Fibroblast of the aortic adventitia (primary cell): ENCODE measurements at regions not wholly inside any gene's neighbourhood (a gene's known extent, or its start where the extent isn't known, plus 50 kb on each side); places are given as distances from the start of the nearest gene placed in this dataset.

ENCODE experiments used
- DNase-seq: peaks from one replicate; pipeline ENCODE4 v3.0.0-alpha.2; 2010; ENCODE audit warnings: low read depth
- H3K4me3 ChIP-seq: 2 replicates; pipeline ENCODE4 v1.5.1; 2011; ENCODE audit warnings: low read depth, mild to moderate bottlenecking, control low read depth, low read length, moderate library complexity
- CTCF ChIP-seq: IDR thresholded peaks from 2 replicates; pipeline ENCODE4 v1.5.1; 2011; ENCODE audit warnings: mild to moderate bottlenecking, low read length, control low read depth, inconsistent platforms; ENCODE audit not compliant: insufficient read depth

GRCh38 chr13:103542648-103543047 is 476.4 kb upstream of the SLC10A2 start:
- TF ChIP-seq CTCF: no peak
- DNase-seq: no peak
- H3K4me3 ChIP-seq: no peak overlapping the region

- no peak for DNase-seq
- H3K4me3 ChIP-seq: no peak overlapping the region
- no peak for TF ChIP-seq CTCF
Measured at GRCh38 chr13:103540382-103540765, 474.2 kb upstream of the SLC10A2 start.

GRCh38 chr13:103539721-103540381 is 473.6 kb upstream of the SLC10A2 start:
- H3K4me3 ChIP-seq: no peak overlapping the region
- no peak for TF ChIP-seq CTCF
- no peak for DNase-seq

GRCh38 chr13:103539265-103539664 is 473.0 kb upstream of the SLC10A2 start:
- no peak for TF ChIP-seq CTCF
- no peak for DNase-seq
- no peak overlapping the region for H3K4me3 ChIP-seq

- no peak overlapping the region for H3K4me3 ChIP-seq
- no peak for TF ChIP-seq CTCF
- no peak for DNase-seq
Measured at GRCh38 chr13:103537616-103538015, 471.4 kb upstream of the SLC10A2 start.

- DNase-seq: no peak
- TF ChIP-seq CTCF: no peak
- H3K4me3 ChIP-seq: no peak overlapping the region
Measured at GRCh38 chr13:103531278-103531677, 465.1 kb upstream of the SLC10A2 start.

- no peak for TF ChIP-seq CTCF
- DNase-seq: no peak
- no peak overlapping the region for H3K4me3 ChIP-seq
Measured at GRCh38 chr13:103528437-103528836, 462.2 kb upstream of the SLC10A2 start.
